GM21529 (cell line): ENCODE measurements at regions not wholly inside any gene's neighbourhood (a gene's known extent, or its start where the extent isn't known, plus 50 kb on each side); places are given as distances from the start of the nearest gene placed in this dataset.
"Not testable (repeated sequence)": the region's sequence is repeated elsewhere in the genome, so short reads cannot be mapped to it uniquely, and the experiment has no call there.

Source experiments
- ATAC-seq: cut with Tn5 transposase; IDR thresholded peaks from one replicate; pipeline ENCODE4 v1.9.1; 2021; ENCODE audit not compliant: unreplicated experiment

- ATAC-seq: no peak
Observed at GRCh38 chr5:10921160-10921559, 160.1 kb upstream of the DAP start.

DNA sequence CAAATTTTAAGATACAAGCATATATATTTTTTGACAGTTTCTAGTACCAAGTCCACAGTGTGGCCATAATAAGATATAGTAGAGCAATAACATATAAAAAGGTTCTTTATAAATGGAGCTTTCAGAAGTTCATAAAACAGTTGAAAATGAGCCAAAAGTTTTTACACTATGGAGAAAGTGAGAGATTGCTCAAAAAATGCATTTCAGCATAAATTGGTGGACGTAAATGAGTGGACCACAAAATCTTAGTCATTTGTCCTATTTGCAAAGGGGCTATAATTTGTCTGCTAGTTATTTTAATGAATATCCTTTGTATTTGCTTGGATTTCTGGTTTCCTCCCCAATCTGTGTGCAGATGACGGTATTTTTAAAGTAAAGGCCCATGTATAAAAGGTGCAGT lies 159.4 kb upstream of the DAP start:
- no peak for ATAC-seq

GRCh38 chr5:10914741-10915480 lies 153.9 kb upstream of the DAP start:
- no peak for ATAC-seq

DNA sequence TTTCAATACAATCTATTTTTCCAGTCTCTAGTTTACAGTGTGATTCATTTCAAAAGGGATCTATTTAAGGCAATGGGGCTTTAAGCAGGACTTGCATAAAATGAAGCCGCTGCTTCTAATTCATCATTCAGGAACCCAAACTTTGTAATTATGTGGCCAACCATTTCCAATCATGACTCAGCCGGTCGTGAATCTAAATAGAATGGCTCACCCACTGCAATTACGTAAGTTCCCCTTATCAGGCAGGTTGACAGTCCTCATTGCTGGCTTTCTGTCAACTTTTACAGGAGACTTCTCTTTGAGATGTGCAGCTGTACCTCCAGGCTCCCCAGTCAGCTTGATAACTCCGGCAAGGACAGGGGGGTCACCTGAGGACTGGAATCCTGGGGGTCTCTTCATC lies 152.8 kb upstream of the DAP start:
- no peak for ATAC-seq

GRCh38 chr5:10913181-10913810 lies 152.3 kb upstream of the DAP start:
- ATAC-seq: no peak

DNA sequence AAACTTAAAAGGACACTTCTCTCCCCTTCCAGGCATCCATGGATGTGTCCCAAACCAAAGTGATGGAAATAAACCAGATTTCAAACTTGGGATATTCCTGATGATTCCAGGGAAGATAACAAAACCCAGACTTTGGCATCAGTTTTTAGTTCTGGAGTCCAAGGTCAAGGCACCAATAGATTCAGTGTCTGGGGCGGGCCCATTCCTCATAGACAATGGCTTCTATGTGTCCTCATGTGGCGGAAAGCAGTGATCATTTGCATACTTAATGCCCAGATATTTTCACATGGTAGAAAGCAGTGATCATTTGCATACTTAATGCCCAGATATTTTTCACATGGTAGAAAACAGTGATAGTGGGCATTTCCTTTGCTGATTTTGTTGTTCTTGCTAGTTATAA lies 151.4 kb upstream of the DAP start:
- no peak for ATAC-seq

GRCh38 chr5:10910261-10910660 lies 149.2 kb upstream of the DAP start:
- no peak for ATAC-seq

DNA sequence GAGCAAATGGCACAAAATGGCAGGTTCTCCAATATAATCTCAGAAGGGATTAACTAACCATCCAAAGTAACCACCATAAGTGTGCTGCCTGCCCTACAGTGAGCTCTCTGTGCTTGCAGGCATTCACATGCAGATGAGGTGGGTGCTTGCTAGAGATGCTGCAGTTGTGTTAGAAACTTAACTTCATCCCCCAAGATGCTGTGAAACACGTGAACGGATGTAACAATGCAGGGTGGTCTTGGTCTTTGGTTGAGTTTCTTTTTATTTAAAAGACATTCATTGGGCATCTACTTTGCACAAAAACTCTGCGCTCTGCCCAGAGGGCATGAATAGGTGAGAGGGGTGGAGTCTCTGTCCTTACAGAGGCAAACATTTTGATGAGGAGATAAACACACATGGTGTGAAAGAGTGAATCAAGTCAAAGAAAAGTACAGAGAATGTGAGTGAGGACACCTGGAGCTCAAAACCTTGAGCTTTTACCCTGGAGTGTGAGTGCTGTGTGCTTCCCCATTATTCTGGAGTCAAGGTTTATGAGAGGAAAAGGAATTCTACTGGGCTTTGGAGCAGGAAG lies 143.9 kb upstream of the DAP start:
- no peak for ATAC-seq

GRCh38 chr5:10903786-10904560 lies 142.9 kb upstream of the DAP start:
- no peak for ATAC-seq

DNA sequence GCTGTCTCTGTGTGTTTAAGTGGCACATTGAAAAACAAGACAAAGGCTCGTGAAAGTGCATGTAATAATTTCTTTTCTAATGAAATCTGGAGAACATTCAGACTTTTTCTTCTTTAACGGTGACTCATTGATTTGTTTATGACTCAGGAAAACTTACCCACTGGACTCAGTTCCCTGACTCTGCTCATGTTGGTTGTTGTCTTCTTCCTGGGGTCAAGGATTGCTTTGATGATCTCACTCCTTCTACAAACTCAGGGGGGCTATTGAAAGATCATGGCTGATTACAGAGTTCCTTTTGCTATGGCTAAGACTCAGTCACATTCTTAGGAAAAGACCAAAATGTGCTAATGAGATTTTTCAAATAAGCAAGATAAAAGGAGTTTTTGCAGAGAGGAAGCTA lies 141.1 kb upstream of the DAP start:
- ATAC-seq: no peak

DNA sequence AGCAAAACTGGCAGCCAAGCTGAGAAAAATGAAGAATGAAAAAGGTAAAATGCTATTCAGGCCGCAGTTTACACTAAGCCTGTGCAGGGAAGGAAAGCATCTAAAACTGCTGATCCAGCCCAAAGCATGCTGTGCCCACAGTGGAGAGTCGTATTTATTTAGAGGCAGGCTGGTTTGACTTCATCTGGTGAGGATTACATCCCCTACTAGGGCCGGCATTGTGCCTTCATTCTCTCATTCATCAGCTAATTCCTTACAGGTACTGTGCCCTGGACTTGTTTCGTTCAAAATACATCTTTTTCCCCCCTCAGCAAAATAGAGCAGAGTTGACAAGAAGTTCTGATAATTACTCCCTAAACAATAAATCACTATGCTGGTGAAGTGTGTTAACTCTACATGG lies 137.5 kb upstream of the DAP start:
- no peak for ATAC-seq

DNA sequence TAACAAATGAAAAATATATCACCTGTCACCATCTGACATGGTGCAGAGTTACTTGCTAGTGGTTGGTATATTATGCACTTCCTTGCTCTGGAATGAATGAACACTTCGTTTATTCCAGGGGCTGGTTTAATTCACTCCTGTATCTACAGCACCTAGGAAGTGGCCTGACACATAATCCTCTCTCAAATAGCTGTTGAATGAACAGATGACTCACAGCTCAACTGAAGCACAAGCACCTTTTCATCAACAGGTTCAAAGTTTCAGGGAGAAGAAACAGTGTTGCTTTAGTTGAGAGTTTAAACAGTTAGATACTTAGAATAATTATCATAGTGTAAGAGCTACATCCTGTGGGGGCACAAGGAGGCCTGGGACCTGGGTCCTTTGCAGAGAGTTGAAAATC lies 135.0 kb upstream of the DAP start:
- no peak for ATAC-seq

- no peak for ATAC-seq
Observed at GRCh38 chr5:10894445-10895054, 133.5 kb upstream of the DAP start.

DNA sequence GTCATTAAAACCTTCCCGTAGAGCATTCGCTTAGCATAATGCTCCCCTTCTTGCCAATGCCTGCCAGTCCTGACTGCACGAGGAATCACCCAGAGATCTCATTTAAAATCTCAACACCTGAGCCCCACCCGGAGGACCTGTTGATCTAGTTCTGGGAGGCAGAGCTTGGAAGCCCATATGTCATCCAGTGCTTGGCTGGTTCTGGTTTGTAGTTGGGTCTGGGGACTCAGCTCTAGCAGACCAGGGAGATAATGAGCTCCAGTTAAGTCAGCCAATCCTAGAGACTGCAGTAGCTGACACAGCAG lies 131.8 kb upstream of the DAP start:
- no peak for ATAC-seq

DNA sequence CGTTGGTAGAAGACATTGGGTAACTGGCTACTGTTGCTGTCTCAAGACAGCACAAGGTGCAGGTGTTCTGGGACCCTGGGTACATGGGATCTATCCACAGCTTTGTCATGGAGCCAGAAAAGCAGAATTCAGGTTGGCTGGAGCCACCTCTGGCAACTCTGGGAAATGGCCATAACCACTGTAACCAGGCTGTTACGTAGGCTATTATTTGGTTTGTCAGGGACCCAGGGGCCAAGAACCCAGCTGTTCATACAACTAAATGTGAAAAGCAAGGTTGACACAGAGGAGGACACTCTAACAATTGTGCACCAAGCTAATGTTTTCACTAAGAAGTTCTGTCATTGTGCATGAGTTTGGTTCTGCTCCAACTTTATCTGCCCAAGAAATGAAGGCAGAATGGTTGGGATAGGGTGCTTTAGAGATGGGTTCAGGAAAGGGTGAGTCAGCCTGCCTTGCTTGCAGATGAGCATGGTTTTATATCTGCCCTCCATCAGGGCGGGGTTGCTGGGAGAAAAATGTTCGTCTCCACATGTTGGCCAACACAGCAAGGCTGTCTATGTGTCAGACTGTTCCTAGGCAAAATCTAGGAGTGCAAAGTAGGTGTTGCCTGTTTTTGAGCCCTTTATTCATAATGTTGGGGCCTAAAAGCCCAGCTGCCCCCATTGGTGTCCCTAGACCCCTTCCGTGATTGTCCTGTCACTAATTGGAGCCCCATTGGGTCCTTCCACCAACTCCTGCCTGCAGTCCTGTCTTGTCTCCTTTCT lies 131.3 kb upstream of the DAP start:
- ATAC-seq: no peak

GRCh38 chr5:10891193-10891592 lies 130.2 kb upstream of the DAP start:
- ATAC-seq: no peak

GRCh38 chr5:10886497-10886896 lies 125.5 kb upstream of the DAP start:
- no peak for ATAC-seq

- no peak for ATAC-seq
Observed at GRCh38 chr5:10885026-10885425, 124.0 kb upstream of the DAP start.

GRCh38 chr5:10883945-10884344 lies 122.9 kb upstream of the DAP start:
- ATAC-seq: not testable (repeated sequence)

DNA sequence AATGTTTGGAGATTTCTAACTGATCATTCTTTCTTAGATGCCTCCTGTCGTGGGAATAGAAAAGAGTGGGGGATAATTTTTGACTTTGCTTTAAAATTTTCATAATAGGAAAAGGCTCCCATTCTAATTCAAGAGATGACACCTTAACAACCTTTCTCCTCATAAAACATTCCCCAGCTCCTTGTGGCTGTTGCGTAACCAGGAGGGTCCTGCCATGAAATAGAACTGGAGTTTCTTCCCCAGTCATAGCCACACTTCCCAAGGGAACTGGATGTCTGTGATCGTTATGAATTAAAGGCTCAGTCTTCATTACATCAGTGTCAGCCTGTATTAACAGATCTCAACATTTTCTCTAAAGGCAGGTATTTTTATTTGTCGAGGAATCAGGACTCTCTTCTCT lies 119.9 kb upstream of the DAP start:
- ATAC-seq: no peak

- ATAC-seq: not testable (repeated sequence)
Observed at GRCh38 chr5:10876996-10877395, 116.0 kb upstream of the DAP start.
